CD4-positive, alpha-beta T cell (primary cell): ENCODE measurements at regions not wholly inside any gene's neighbourhood (a gene's known extent, or its start where the extent isn't known, plus 50 kb on each side); places are given as distances from the start of the nearest gene placed in this dataset.

Experiments used
- ATAC-seq: fragments of 200-7000 bp; cut with Tn5 transposase; one replicate; pipeline ENCODE4 v1.10.0; 2022; ENCODE audit warnings: mild to moderate bottlenecking; ENCODE audit not compliant: poor library complexity
- CTCF ChIA-PET: fragments of 350-600 bp; sonication (Branson Sonifier 250); formaldehyde crosslinking; loops from one replicate; lab custom pipeline; 2021; ENCODE audit warnings: antibody characterized with exemption, inconsistent platforms; lab: Charles Lee
- POLR2A ChIA-PET: fragments of 350-600 bp; sonication (Branson Sonifier 250); formaldehyde crosslinking; loops from one replicate; lab custom pipeline; 2021; ENCODE audit warnings: antibody characterized with exemption, inconsistent platforms; lab: Charles Lee
- DNase-seq, 14 experiments: peaks; one replicate each; pipeline ENCODE4 v3.0.0-alpha.2; 2013 to 2020; ENCODE audit warnings: mixed read lengths in 2 of 14
- H3K27ac ChIP-seq, 2 donors: one replicate each; pipeline versions ENCODE4 v1.5.1 to v1.7.0; 2013; ENCODE audit warnings: low read length in 2 of 2, low read depth in 1 of 2, mild to moderate bottlenecking in 1 of 2
- H3K27me3 ChIP-seq, 2 experiments: 1 replicate in 1 of 2; 2 replicates in 1 of 2; pipeline versions ENCODE4 v1.6.1 to v1.7.0; 2013; ENCODE audit warnings: low read length in 2 of 2, control low read depth in 1 of 2, mild to moderate bottlenecking in 1 of 2, moderate library complexity in 1 of 2; ENCODE audit not compliant: insufficient read depth in 2 of 2, control insufficient read depth in 1 of 2
- H3K36me3 ChIP-seq: one replicate; pipeline ENCODE4 v1.6.1; 2013; ENCODE audit warnings: low read length, control low read depth; ENCODE audit not compliant: insufficient read depth
- H3K4me1 ChIP-seq: one replicate; pipeline ENCODE4 v1.6.1; 2013; ENCODE audit warnings: low read length, control low read depth; ENCODE audit not compliant: insufficient read depth
- H3K4me3 ChIP-seq: one replicate; pipeline ENCODE4 v1.5.1; 2013; ENCODE audit warnings: mild to moderate bottlenecking, low read length, moderate library complexity
- H3K9me3 ChIP-seq, 2 experiments: 1 replicate in 1 of 2; 2 replicates in 1 of 2; pipeline versions ENCODE4 v1.6.1 to v1.7.0; 2013; ENCODE audit warnings: low read length in 2 of 2, mild to moderate bottlenecking in 2 of 2, control low read depth in 1 of 2, moderate library complexity in 1 of 2; ENCODE audit not compliant: control insufficient read depth in 1 of 2, insufficient read depth in 1 of 2
- H3K27ac Mint-ChIP-seq: one replicate; pipeline ENCODE4 v1.8.0; 2020; ENCODE audit warnings: mixed read lengths
- H3K27me3 Mint-ChIP-seq: one replicate; pipeline ENCODE4 v1.8.0; 2021; ENCODE audit warnings: mixed read lengths
- H3K36me3 Mint-ChIP-seq: one replicate; pipeline ENCODE4 v1.8.0; 2021; ENCODE audit warnings: low read depth, mixed read lengths
- H3K4me1 Mint-ChIP-seq: one replicate; pipeline ENCODE4 v1.8.0; 2021; ENCODE audit warnings: low read depth, mixed read lengths
- H3K4me3 Mint-ChIP-seq: one replicate; pipeline ENCODE4 v1.8.0; 2020; ENCODE audit warnings: mild to moderate bottlenecking, mixed read lengths
- H3K9me3 Mint-ChIP-seq: one replicate; pipeline ENCODE4 v1.8.0; 2020; ENCODE audit warnings: mixed read lengths
- CTCF ChIP-seq: fragments of 200-600 bp; IDR thresholded peaks from one replicate; pipeline ENCODE4 v1.8.0; 2022; ENCODE audit warnings: antibody characterized with exemption, mild to moderate bottlenecking
- intact Hi-C, 2 experiments: fragments of 100-400 bp; cut with DNase I in 1 of 2; cut with micrococcal nuclease in 1 of 2; formaldehyde crosslinking; loops; one replicate each; pipeline versions ENCODE4 v1.15.1 to v1.9.0; 2023 to 2025; cut with DNase I, micrococcal nuclease

- H3K27me3 ChIP-seq: no peaks in the 10 kb centered on the region
- ChIA-PET POLR2A (no interaction called here), CTCF (no interaction called here)
- H3K9me3 Mint-ChIP-seq: peaks cover 3% of the 10 kb centered on the region
- intact Hi-C loops: no loop called here
- H3K9me3 ChIP-seq: peaks cover 0 to 4% of the 10 kb centered on the region in 2 experiments
- no peak overlapping the region for H3K27ac ChIP-seq
- H3K4me3 ChIP-seq: no peak overlapping the region
- no peak for DNase-seq
- no peaks in the 10 kb centered on the region for H3K27me3 Mint-ChIP-seq
- no peaks in the 10 kb centered on the region for H3K4me1 Mint-ChIP-seq
- H3K4me3 Mint-ChIP-seq: no peak overlapping the region
- no peak overlapping the region for H3K27ac Mint-ChIP-seq
- H3K36me3 Mint-ChIP-seq: no peaks in the 10 kb centered on the region
- TF ChIP-seq CTCF: no peak
- ATAC-seq: no peak
- H3K4me1 ChIP-seq: no peaks in the 10 kb centered on the region
- no peaks in the 10 kb centered on the region for H3K36me3 ChIP-seq
These were observed 242.4 kb upstream of the GLI3 start for GRCh38 chr7:42479452-42479815.

DNA sequence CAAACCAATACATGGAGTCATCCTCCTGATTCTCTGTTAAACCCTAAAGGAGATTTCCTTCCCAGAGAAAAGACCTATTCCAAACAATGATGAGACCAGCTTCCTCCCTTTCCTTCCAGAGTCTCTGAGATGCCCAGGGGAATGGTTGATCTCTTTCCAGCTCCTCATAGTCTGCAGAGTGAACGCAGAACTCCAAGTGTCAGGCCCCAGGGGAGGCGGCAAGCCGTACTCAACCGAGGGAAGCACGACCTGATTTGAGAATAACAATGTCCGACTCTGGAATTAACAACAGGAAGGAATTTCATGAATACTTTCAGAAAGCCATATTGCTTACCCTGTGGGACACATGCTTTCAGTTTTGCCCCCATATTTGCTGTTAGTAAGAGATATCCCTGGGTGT, 241.7 kb upstream of the GLI3 start:
- POLR2A ChIA-PET: no interaction called here
- ATAC-seq: no peak
- Histone ChIP-seq H3K4me1 (no peaks in the 10 kb centered on the region), H3K27ac (no peak overlapping the region), H3K36me3 (no peaks in the 10 kb centered on the region), H3K27me3 (no peaks in the 10 kb centered on the region), H3K4me3 (no peak overlapping the region), H3K9me3 (peaks cover 0 to 4% of the 10 kb centered on the region in 2 experiments)
- Mint-ChIP-seq H3K4me3 (no peak overlapping the region), H3K27ac (no peak overlapping the region), H3K9me3 (peaks cover 3% of the 10 kb centered on the region), H3K4me1 (no peaks in the 10 kb centered on the region), H3K27me3 (no peaks in the 10 kb centered on the region), H3K36me3 (no peaks in the 10 kb centered on the region)
- no peak for DNase-seq
- intact Hi-C loops: no loop called here
- CTCF ChIA-PET: no interaction called here
- TF ChIP-seq CTCF: no peak

- no peaks in the 10 kb centered on the region for H3K27me3 Mint-ChIP-seq
- no peak overlapping the region for H3K27ac Mint-ChIP-seq
- no peak for TF ChIP-seq CTCF
- H3K36me3 Mint-ChIP-seq: no peaks in the 10 kb centered on the region
- intact Hi-C loops: no loop called here
- no peak for ATAC-seq
- DNase-seq: no peak
- H3K4me1 ChIP-seq: no peaks in the 10 kb centered on the region
- H3K9me3 ChIP-seq: peaks cover 0 to 4% of the 10 kb centered on the region in 2 experiments
- POLR2A ChIA-PET: no interaction called here
- CTCF ChIA-PET: no interaction called here
- no peak overlapping the region for H3K4me3 Mint-ChIP-seq
- peaks cover 3% of the 10 kb centered on the region for H3K9me3 Mint-ChIP-seq
- no peak overlapping the region for H3K4me3 ChIP-seq
- H3K4me1 Mint-ChIP-seq: no peaks in the 10 kb centered on the region
- H3K36me3 ChIP-seq: no peaks in the 10 kb centered on the region
- no peak overlapping the region for H3K27ac ChIP-seq
- no peaks in the 10 kb centered on the region for H3K27me3 ChIP-seq
These were observed 239.2 kb upstream of the GLI3 start for GRCh38 chr7:42476255-42476654.
